Loucy (cell line): ENCODE measurements at regions not wholly inside any gene's neighbourhood (a gene's known extent, or its start where the extent isn't known, plus 50 kb on each side); places are given as distances from the start of the nearest gene placed in this dataset.

Experiments
- H2AFZ ChIP-seq: fragments of 200-600 bp; sonication (generic); 2 replicates; pipeline ENCODE4 v1.6.0; 2016; ENCODE audit warnings: antibody characterized with exemption, mild to moderate bottlenecking, low read length, moderate library complexity
- H3F3A ChIP-seq: fragments of 200-600 bp; 2 replicates; pipeline ENCODE4 v1.6.0; 2016; ENCODE audit warnings: antibody characterized with exemption, low read depth, mild to moderate bottlenecking
- H3K27me3 ChIP-seq: fragments of 200-600 bp; sonication (generic); 2 replicates; pipeline ENCODE4 v1.6.1; 2014; ENCODE audit warnings: low read length, mild to moderate bottlenecking; ENCODE audit not compliant: insufficient read depth, poor library complexity, severe bottlenecking
- H3K36me3 ChIP-seq: fragments of 200-600 bp; sonication (generic); 2 replicates; pipeline ENCODE4 v1.6.1; 2016; ENCODE audit warnings: low read length; ENCODE audit not compliant: insufficient read depth
- H3K4me1 ChIP-seq: fragments of 200-600 bp; sonication (generic); 2 replicates; pipeline ENCODE4 v1.5.1; 2014; ENCODE audit warnings: low read length, mild to moderate bottlenecking; ENCODE audit not compliant: insufficient read depth, poor library complexity, severe bottlenecking
- H3K4me2 ChIP-seq: fragments of 200-600 bp; sonication (generic); 2 replicates; pipeline ENCODE4 v1.6.0; 2014; ENCODE audit warnings: antibody characterized with exemption, low read length, low read depth, mild to moderate bottlenecking; ENCODE audit not compliant: poor library complexity, severe bottlenecking
- H3K4me3 ChIP-seq: fragments of 200-600 bp; sonication (generic); 2 replicates; pipeline ENCODE4 v1.5.1; 2014; ENCODE audit warnings: low read length, mild to moderate bottlenecking, mixed read lengths; ENCODE audit not compliant: poor library complexity, severe bottlenecking
- H3K79me2 ChIP-seq: fragments of 200-600 bp; sonication (generic); 2 replicates; pipeline ENCODE4 v1.6.1; 2014; ENCODE audit warnings: low read length; ENCODE audit not compliant: insufficient read depth
- H3K9ac ChIP-seq: fragments of 200-600 bp; sonication (generic); 2 replicates; pipeline ENCODE4 v1.6.0; 2014; ENCODE audit warnings: mild to moderate bottlenecking, low read depth, low read length, moderate library complexity; ENCODE audit not compliant: poor library complexity, severe bottlenecking
- H3K9me2 ChIP-seq: fragments of 200-600 bp; sonication (generic); replicated peaks from 2 replicates; pipeline ENCODE4 v1.6.1; 2016; ENCODE audit warnings: low read depth, low read length, mixed read lengths
- H3K9me3 ChIP-seq: fragments of 200-600 bp; sonication (generic); 2 replicates; pipeline ENCODE4 v1.6.1; 2014; ENCODE audit warnings: mild to moderate bottlenecking, antibody characterized with exemption, low read length, low read depth; ENCODE audit not compliant: insufficient read depth
- H4K20me1 ChIP-seq: fragments of 200-600 bp; sonication (generic); 2 replicates; pipeline ENCODE4 v1.6.0; 2014; ENCODE audit warnings: antibody characterized with exemption, low read length, mild to moderate bottlenecking; ENCODE audit not compliant: insufficient read depth, poor library complexity, severe bottlenecking
- CTCF ChIP-seq: fragments of 200-600 bp; sonication (generic); conservative IDR thresholded peaks from 2 replicates; pipeline ENCODE4 v1.5.1; 2014; ENCODE audit warnings: mild to moderate bottlenecking, antibody characterized with exemption, low read length
- EZH2phosphoT487 ChIP-seq: fragments of 200-600 bp; IDR thresholded peaks from 2 replicates; pipeline ENCODE4 v1.6.1; 2018; ENCODE audit warnings: antibody characterized with exemption, mild to moderate bottlenecking, moderate library complexity, borderline replicate concordance

GRCh38 chr3:117246771-117247555, 537.4 kb downstream of the TUSC7 start:
- no peak for TF ChIP-seq EZH2phosphoT487
- TF ChIP-seq CTCF = no peak
- Histone ChIP-seq H3K79me2 (no peaks in the 10 kb centered on the region), H2AFZ (no peak overlapping the region), H3K27me3 (no peaks in the 10 kb centered on the region), H4K20me1 (no peaks in the 10 kb centered on the region), H3K4me1 (no peaks in the 10 kb centered on the region), H3K9me3 (no peaks in the 10 kb centered on the region), H3K4me2 (no peak overlapping the region), H3K9me2 (no peaks in the 10 kb centered on the region), H3K4me3 (no peak overlapping the region), H3K36me3 (no peaks in the 10 kb centered on the region), H3F3A (no peaks in the 10 kb centered on the region), H3K9ac (no peak overlapping the region)

- Histone ChIP-seq H3K9ac (no peak overlapping the region), H2AFZ (no peak overlapping the region), H3K36me3 (no peaks in the 10 kb centered on the region), H4K20me1 (no peaks in the 10 kb centered on the region), H3F3A (no peaks in the 10 kb centered on the region), H3K4me2 (no peak overlapping the region), H3K4me3 (no peak overlapping the region), H3K27me3 (no peaks in the 10 kb centered on the region), H3K4me1 (no peaks in the 10 kb centered on the region), H3K9me2 (no peaks in the 10 kb centered on the region), H3K79me2 (no peaks in the 10 kb centered on the region), H3K9me3 (no peaks in the 10 kb centered on the region)
- no peak for TF ChIP-seq CTCF
- no peak for TF ChIP-seq EZH2phosphoT487
Observed at GRCh38 chr3:117248153-117248552, 538.6 kb downstream of the TUSC7 start.

GRCh38 chr3:117252208-117252607, 542.6 kb downstream of the TUSC7 start:
- H3K4me2 ChIP-seq = no peak overlapping the region
- H3K27me3 ChIP-seq = no peaks in the 10 kb centered on the region
- H4K20me1 ChIP-seq = no peaks in the 10 kb centered on the region
- TF ChIP-seq EZH2phosphoT487 = no peak
- no peak for TF ChIP-seq CTCF
- no peaks in the 10 kb centered on the region for H3K9me2 ChIP-seq
- no peaks in the 10 kb centered on the region for H3F3A ChIP-seq
- no peaks in the 10 kb centered on the region for H3K4me1 ChIP-seq
- H3K79me2 ChIP-seq = no peaks in the 10 kb centered on the region
- H3K9me3 ChIP-seq = no peaks in the 10 kb centered on the region
- H3K9ac ChIP-seq = no peak overlapping the region
- no peak overlapping the region for H2AFZ ChIP-seq
- H3K36me3 ChIP-seq = no peaks in the 10 kb centered on the region
- no peak overlapping the region for H3K4me3 ChIP-seq
